LNCAP (cell line): ENCODE measurements at regions not wholly inside any gene's neighbourhood (a gene's known extent, or its start where the extent isn't known, plus 50 kb on each side); places are given as distances from the start of the nearest gene placed in this dataset.

Source experiments
- TF ChIP-seq, protein P1 (sequence below): fragments of 450-650 bp; IDR thresholded peaks from 2 replicates; pipeline ENCODE4 v1.5.1; 2017; ENCODE audit warnings: mild to moderate bottlenecking

DNA sequence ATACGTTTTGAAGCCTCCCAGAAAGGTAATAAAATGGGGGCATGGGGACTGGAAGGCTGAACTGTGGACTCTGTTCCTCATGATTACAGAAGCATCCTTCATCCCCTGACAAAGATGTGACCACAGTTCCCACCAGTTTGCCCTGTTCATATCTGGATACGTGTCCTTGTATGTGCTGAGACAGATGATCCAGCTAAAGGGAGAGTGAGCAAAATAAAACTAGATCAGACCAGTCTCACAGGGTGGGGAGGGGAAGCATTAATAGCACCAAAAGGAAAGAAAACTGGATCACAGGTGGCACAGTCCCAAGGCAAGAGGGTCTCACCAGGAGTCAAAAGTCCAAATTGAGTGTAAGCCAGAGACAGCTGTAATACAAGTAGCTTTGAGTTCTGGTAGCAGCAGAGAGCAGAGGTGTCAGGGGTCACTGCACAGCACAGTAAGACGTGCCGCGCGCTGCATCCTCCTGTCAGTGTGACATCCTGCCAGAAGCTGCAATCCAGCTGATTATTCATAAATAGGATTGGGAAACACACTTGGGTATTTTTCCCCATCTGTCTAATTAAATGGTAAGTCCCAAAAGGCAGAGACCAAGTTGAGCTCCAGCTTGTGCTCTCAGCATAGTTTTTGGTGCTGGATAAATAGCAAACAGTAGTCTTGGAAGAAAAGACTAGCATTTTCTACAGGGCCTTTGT is 560.0 kb upstream of the CFAP20DC start:
- TF ChIP-seq, protein P1, sequence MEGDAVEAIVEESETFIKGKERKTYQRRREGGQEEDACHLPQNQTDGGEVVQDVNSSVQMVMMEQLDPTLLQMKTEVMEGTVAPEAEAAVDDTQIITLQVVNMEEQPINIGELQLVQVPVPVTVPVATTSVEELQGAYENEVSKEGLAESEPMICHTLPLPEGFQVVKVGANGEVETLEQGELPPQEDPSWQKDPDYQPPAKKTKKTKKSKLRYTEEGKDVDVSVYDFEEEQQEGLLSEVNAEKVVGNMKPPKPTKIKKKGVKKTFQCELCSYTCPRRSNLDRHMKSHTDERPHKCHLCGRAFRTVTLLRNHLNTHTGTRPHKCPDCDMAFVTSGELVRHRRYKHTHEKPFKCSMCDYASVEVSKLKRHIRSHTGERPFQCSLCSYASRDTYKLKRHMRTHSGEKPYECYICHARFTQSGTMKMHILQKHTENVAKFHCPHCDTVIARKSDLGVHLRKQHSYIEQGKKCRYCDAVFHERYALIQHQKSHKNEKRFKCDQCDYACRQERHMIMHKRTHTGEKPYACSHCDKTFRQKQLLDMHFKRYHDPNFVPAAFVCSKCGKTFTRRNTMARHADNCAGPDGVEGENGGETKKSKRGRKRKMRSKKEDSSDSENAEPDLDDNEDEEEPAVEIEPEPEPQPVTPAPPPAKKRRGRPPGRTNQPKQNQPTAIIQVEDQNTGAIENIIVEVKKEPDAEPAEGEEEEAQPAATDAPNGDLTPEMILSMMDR = no peak

DNA sequence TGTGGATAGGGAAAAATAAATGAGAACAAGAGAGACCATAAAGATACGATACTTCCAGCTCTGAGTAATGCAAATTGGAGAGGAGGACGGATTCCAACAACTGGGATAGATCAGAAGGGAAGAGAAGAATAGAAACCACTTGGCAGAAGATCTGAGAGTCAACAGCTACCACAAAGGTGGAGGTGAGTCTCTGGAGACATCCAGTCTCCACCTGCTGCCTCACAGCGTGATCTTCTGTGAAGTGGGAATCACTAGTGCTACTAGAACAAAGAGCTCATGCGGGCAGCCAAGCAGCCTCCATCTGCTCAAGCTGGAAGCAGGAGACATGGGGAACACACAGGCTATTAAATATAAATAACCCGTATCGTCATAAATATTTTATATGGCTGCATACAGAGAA is 558.5 kb upstream of the CFAP20DC start:
- TF ChIP-seq, protein P1 = no peak

DNA sequence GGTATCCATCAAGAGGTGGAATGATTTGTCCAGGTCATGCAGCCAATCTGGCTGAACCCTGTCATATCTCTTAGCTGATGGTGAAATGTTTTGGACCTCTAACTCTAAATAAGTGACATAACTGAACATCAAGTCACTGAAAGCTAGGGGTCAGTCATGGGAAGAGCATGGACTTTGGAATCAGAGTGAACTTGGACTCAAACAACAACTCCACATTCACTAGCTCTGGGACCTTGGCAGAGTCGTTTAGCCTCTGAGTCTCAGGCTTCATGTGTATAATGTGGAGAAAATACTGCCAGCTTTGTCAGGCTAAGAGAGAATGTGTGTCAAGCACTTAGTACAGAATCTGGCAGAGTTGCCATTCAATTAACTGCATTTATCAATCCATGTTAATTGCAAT is 557.8 kb upstream of the CFAP20DC start:
- TF ChIP-seq, protein P1 = no peak

DNA sequence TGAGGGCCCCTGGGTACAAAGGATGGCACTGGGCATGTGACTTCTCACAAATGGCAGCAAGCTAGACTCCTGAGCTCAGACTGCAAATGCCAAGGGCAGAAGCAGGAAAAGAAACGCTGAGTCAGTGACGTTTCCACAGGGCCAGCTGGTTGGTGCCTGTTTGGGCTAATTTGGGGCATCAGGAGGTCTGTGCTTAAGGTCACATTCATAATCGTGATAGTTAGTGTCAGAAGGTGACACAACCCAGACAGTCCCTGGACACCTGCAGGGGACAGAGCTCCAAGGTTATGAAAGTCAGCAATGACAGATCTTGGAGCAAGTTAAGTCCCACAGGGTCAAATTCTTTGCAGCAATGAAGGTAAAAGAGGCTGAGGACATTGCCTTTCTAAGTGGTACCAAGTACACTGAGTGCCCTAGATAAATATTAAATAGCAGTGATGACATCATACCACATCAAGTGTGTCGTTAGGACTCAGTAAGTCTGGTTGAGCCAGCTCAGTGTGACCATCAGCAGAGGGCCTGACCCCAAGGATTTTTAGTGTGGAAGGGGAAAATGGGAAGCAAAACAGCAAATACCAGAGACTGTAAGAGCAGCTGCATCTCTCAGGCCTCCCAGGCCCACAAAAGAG is 556.9 kb upstream of the CFAP20DC start:
- TF ChIP-seq, protein P1 = no peak

DNA sequence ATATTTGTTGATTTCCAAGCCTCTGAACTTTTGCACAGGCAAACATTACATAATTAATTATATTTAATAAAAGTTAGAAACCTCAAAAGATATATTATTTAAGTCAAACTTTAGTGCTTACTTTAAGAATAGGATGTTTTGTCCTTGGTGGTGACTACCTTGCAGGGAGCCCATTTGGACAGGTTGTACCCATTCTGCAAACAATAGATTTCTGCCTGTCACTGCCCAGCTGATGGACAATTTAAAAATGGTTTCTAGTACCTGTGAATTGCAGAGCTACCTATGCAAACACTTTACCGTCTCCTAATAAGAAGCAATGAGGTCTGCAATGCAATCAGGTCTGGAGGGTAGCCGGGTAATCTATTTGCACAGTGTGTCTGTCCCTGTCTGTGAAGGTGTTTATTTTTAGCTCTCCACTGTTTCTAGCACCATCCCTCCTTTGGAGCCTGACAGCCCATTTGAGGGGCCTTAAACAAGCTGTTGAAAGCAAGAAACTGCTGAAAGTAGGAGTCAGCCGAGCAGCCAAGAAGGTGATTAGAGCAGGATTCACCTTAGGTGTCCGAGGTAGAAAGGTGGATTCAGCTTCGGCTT is 556.2 kb upstream of the CFAP20DC start:
- TF ChIP-seq, protein P1 = no peak

DNA sequence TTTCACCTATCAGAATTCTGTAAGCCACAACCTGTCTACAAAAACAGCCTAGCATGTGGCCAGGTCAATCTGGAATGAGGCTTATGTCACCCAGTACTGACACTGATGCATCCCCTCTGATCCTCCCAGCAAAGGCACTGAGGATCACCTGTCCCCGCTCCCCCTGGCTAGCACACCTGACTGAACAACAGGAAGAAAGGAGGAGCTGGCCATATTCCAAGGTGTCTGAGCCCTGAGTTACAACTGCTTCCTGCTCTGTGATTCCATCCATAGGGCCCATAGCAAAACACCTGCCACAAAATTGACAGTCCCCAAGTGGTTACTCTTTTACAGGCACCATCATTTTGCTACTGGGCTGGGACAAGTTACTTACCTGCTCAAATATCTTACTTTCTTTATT is 555.5 kb upstream of the CFAP20DC start:
- TF ChIP-seq, protein P1 = no peak

DNA sequence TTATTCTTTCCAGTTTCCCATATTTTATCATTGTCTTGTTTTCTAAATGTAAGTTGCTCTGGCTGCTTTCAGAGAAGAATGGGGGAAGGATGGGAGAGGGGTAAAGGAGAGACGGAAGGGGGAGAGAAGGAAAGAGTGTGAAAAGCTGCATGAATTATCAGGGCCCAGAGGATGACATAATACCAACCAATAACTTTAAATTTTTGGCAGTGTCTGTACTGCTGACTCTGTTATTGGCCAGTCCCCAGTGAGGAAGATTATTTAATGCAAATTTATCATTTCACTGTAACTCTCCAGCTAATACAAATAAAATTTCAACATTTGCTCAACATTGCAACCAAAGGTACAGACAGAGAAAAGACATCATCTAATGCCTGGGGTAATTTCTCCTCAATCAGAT is 551.7 kb upstream of the CFAP20DC start:
- TF ChIP-seq, protein P1 = no peak
